ENCODE measurements at regions not wholly inside any gene's neighbourhood (a gene's known extent, or its start where the extent isn't known, plus 50 kb on each side); places are given as distances from the start of the nearest gene placed in this dataset.

DNA sequence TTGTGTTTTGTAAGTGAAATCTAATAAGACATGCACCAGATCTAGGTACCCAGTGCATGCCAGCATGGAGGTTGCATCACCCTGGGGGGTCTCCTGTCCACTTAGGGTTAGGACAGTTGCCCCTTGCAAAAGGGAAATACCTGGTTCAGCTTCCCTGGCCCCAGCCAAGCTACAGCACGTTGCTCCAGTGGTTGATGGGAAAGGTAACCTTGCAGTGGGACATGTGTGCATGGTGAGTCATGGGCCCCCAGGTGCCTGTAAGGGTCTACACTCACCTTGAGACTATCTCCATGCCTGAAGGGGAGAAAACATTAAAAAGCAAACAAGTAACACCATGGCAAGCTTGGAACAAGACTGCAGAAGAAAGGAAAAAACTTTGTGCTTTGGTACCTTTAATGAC is 143.9 kb downstream of the LSM5 start:
- no peak for TF ChIP-seq CTCF (optimal IDR thresholded peaks at IDR 0.05 in 1 of 3, IDR thresholded peaks at IDR 0.05 in 1 of 3, conservative IDR thresholded peaks at IDR 0.05 in 1 of 3; ENCODE audit: extremely low read depth in 1 of 3, insufficient read depth in 2 of 3, low read length in 3 of 3)
- no peak for TF ChIP-seq EZH2 (IDR thresholded peaks at IDR 0.05; ENCODE audit: low read length)
